ENCODE measurements at regions not wholly inside any gene's neighbourhood (a gene's known extent, or its start where the extent isn't known, plus 50 kb on each side); places are given as distances from the start of the nearest gene placed in this dataset.

DNA sequence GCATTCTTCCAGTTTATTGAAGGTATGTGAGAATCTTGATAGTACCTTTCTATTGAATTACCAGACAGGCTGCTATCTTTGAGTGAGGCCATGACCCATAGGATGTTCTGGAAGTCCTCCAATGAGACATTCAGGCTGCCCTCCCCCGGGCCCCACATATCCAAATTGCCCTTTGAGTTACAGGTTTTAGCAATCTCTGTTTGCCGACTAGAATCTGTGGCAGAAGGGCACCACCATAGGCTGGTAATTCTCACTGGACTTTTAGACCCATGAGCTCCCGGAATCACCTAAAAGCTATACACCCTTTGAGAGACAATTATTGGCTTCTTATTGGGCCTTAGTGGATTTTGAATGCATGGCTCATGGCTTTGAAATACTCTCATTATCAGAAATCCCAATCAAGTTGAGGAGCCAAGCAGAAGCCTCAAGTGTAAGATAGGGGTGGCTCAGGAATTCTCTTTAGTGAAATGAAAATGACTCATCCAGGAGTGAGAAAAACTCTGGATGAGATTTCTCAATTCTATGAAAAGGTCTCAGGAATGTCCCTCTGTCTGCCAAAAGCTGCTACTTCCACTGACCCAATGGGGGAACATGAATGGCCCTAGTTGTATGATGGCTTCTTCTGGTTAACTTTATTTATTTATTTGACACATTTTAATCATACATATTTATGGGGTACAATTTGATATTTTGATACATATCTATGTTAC is 172.1 kb upstream of the CSNK1A1L start:
- H3K27ac ChIP-seq: no peak overlapping the region
- no peaks in the 10 kb centered on the region for H3K9me3 ChIP-seq
- H3K36me3 ChIP-seq: no peaks in the 10 kb centered on the region
- H3K27me3 ChIP-seq: no peaks in the 10 kb centered on the region
- 56 to 63% (median 61%) methylated on average over 3 of the region's 3 CpGs for WGBS, 3 donors
- TF ChIP-seq EP300 (IDR thresholded peaks at IDR 0.05): no peak
- TF ChIP-seq, protein P1, sequence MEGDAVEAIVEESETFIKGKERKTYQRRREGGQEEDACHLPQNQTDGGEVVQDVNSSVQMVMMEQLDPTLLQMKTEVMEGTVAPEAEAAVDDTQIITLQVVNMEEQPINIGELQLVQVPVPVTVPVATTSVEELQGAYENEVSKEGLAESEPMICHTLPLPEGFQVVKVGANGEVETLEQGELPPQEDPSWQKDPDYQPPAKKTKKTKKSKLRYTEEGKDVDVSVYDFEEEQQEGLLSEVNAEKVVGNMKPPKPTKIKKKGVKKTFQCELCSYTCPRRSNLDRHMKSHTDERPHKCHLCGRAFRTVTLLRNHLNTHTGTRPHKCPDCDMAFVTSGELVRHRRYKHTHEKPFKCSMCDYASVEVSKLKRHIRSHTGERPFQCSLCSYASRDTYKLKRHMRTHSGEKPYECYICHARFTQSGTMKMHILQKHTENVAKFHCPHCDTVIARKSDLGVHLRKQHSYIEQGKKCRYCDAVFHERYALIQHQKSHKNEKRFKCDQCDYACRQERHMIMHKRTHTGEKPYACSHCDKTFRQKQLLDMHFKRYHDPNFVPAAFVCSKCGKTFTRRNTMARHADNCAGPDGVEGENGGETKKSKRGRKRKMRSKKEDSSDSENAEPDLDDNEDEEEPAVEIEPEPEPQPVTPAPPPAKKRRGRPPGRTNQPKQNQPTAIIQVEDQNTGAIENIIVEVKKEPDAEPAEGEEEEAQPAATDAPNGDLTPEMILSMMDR (IDR thresholded peaks at IDR 0.05): no peak
- no peak for TF ChIP-seq POLR2A (IDR thresholded peaks at IDR 0.05)
- no peaks in the 10 kb centered on the region for H3K4me1 ChIP-seq (ENCODE audit: insufficient read depth)
- DNase-seq: no peak
- H3K4me3 ChIP-seq: no peak overlapping the region
- intact Hi-C loops (cut with DNase I): no loop called here

DNA sequence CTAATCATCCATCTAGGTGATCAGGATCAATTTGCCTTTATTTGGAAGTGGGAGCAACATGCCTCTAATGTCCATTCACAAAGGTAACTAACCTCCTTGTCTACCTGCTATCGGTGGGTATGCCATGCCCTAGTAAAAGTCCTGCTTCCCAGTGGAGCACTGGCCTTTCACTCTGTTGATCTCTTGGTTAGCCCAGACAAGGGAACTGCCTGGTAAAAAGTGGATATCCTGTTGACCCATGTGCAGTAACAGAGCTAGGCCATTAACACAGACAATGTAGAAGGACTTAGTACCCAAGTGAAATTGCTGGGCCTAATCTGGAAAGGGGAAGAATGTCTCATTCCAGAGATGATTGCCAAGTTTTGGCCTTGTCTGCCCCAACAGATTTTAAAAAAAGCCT is 171.5 kb upstream of the CSNK1A1L start:
- no peak overlapping the region for H3K27ac ChIP-seq
- no peaks in the 10 kb centered on the region for H3K27me3 ChIP-seq
- H3K36me3 ChIP-seq: no peaks in the 10 kb centered on the region
- intact Hi-C loops (cut with DNase I): no loop called here
- WGBS, 3 donors: 93 to 100% (median 100%) methylated on average over 1 of the region's 1 CpG
- H3K4me3 ChIP-seq: no peak overlapping the region
- no peak for TF ChIP-seq EP300 (IDR thresholded peaks at IDR 0.05)
- no peak for TF ChIP-seq POLR2A (IDR thresholded peaks at IDR 0.05)
- TF ChIP-seq, protein P1 (IDR thresholded peaks at IDR 0.05): no peak
- no peaks in the 10 kb centered on the region for H3K9me3 ChIP-seq
- no peaks in the 10 kb centered on the region for H3K4me1 ChIP-seq (ENCODE audit: insufficient read depth)
- no peak for DNase-seq

DNA sequence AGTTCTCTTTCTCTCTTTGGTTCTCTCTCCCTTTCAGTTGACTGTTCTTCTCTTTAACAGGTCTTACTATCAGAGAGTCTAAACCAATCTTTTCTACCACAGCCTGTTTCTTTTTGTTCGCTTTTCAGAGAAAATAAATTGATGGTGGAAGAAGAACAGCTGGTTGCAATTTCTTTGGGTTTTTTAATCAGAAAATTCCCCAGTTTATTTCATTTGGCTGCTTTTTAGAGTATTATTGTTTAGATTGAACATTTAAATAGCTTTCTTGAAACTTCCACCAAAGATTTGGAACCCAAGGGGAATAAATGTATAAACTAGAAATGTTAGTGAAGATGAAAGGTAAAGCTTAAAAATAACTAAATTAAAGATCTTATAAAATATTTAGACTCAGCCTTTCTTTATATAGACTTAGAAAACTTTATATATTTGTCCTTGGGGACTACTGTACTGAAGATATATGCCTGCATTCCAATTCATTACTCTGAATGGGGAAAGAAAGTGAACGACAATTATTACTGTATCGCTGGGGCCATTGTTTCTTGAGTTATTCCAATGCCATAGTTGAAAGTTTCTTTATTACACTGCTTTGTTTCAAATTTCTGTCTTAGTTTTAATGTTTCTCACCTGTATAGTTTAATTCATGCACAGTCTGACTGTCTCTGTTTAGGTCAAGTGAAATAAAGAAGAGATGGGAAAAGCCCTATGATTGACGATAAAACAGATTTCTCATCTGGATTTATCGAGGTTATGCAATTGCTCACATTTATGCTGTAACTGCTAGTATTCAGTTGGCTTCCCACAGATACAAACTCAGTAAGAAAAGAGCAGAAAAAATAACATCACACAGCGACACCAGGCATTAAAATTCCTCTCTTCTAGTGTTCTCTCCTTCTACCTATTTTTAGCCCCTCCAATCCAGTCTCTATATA is 169.4 kb upstream of the CSNK1A1L start:
- no peaks in the 10 kb centered on the region for H3K36me3 ChIP-seq
- TF ChIP-seq POLR2A (IDR thresholded peaks at IDR 0.05): no peak
- TF ChIP-seq EP300 (IDR thresholded peaks at IDR 0.05): no peak
- TF ChIP-seq, protein P1 (IDR thresholded peaks at IDR 0.05): no peak
- no peak overlapping the region for H3K27ac ChIP-seq
- no peaks in the 10 kb centered on the region for H3K9me3 ChIP-seq
- no peaks in the 10 kb centered on the region for H3K27me3 ChIP-seq
- intact Hi-C loops (cut with DNase I): no loop called here
- H3K4me3 ChIP-seq: no peak overlapping the region
- no peak for DNase-seq
- 68 to 83% (median 76%) methylated on average over 6 of the region's 6 CpGs for WGBS, 3 donors
- H3K4me1 ChIP-seq (ENCODE audit: insufficient read depth): no peaks in the 10 kb centered on the region

DNA sequence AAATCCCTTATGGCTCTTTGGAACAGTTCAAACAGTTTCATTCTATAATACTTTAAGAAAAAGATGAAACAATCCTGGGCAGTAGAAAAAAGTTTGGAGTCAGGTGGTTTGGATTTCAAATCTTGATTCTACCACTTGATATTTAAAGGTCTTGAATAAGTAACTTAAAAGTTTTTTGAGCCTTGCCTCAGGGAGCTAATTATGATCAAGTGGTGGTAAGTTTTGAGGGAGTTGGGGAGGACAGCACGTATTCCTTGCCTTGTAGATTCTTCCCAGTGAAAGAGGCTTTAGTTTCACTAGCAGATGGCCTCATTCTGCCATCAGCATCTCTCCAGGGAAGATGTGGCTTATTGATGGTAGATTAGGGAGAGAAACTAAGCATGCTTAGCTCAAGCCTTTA is 168.4 kb upstream of the CSNK1A1L start:
- Histone ChIP-seq H3K4me1 (ENCODE audit: insufficient read depth) (no peaks in the 10 kb centered on the region), H3K27ac (no peak overlapping the region), H3K27me3 (no peaks in the 10 kb centered on the region), H3K36me3 (no peaks in the 10 kb centered on the region), H3K4me3 (no peak overlapping the region), H3K9me3 (no peaks in the 10 kb centered on the region)
- TF ChIP-seq, protein P1 (IDR thresholded peaks at IDR 0.05): no peak
- no peak for TF ChIP-seq POLR2A (IDR thresholded peaks at IDR 0.05)
- no peak for TF ChIP-seq EP300 (IDR thresholded peaks at IDR 0.05)
- 67 to 90% (median 77%) methylated on average over 1 of the region's 1 CpG for WGBS, 3 donors
- intact Hi-C loops (cut with DNase I): no loop called here
- DNase-seq: no peak
